ENCODE measurements at regions not wholly inside any gene's neighbourhood (a gene's known extent, or its start where the extent isn't known, plus 50 kb on each side); places are given as distances from the start of the nearest gene placed in this dataset.
"Not testable (repeated sequence)": the region's sequence is repeated elsewhere in the genome, so short reads cannot be mapped to it uniquely, and the experiment has no call there.

- not testable (repeated sequence) for DNase-seq (ENCODE audit: extremely low read depth, low read depth, low spot score)
Observed at GRCh38 chr16:76716251-76716650, 439.1 kb downstream of the CNTNAP4 start.

- DNase-seq (ENCODE audit: extremely low read depth, low read depth, low spot score) = no peak
Observed at GRCh38 chr16:76724181-76724580, 447.0 kb downstream of the CNTNAP4 start.

- no peak for DNase-seq (ENCODE audit: extremely low read depth, low read depth, low spot score)
Observed at GRCh38 chr16:76729525-76729924, 452.3 kb downstream of the CNTNAP4 start.

- DNase-seq (ENCODE audit: extremely low read depth, low read depth, low spot score) = no peak
Observed at GRCh38 chr16:76732894-76733293, 455.7 kb downstream of the CNTNAP4 start.

GRCh38 chr16:76741623-76742022 is 449.4 kb upstream of the MON1B start:
- DNase-seq (ENCODE audit: extremely low read depth, low read depth, low spot score) = no peak

- no peak for DNase-seq (ENCODE audit: extremely low read depth, low read depth, low spot score)
Observed at GRCh38 chr16:76748461-76749348, 442.3 kb upstream of the MON1B start.

- DNase-seq (ENCODE audit: extremely low read depth, low read depth, low spot score) = no peak
Observed at GRCh38 chr16:76749780-76750375, 441.1 kb upstream of the MON1B start.

- no peak for DNase-seq (ENCODE audit: extremely low read depth, low read depth, low spot score)
Observed at GRCh38 chr16:76755496-76755895, 435.5 kb upstream of the MON1B start.

- no peak for DNase-seq (ENCODE audit: extremely low read depth, low read depth, low spot score)
Observed at GRCh38 chr16:76756423-76756822, 434.6 kb upstream of the MON1B start.

GRCh38 chr16:76756951-76757350 is 434.0 kb upstream of the MON1B start:
- DNase-seq (ENCODE audit: extremely low read depth, low read depth, low spot score) = no peak

GRCh38 chr16:76766538-76766937 is 424.5 kb upstream of the MON1B start:
- no peak for DNase-seq (ENCODE audit: extremely low read depth, low read depth, low spot score)

- no peak for DNase-seq (ENCODE audit: extremely low read depth, low read depth, low spot score)
Observed at GRCh38 chr16:76768316-76768715, 422.7 kb upstream of the MON1B start.

- DNase-seq (ENCODE audit: extremely low read depth, low read depth, low spot score) = no peak
Observed at GRCh38 chr16:76768948-76769347, 422.0 kb upstream of the MON1B start.

- no peak for DNase-seq (ENCODE audit: extremely low read depth, low read depth, low spot score)
Observed at GRCh38 chr16:76771216-76771615, 419.8 kb upstream of the MON1B start.

- no peak for DNase-seq (ENCODE audit: extremely low read depth, low read depth, low spot score)
Observed at GRCh38 chr16:76777721-76778465, 413.1 kb upstream of the MON1B start.

GRCh38 chr16:76780556-76780955 is 410.4 kb upstream of the MON1B start:
- no peak for DNase-seq (ENCODE audit: extremely low read depth, low read depth, low spot score)

- no peak for DNase-seq (ENCODE audit: extremely low read depth, low read depth, low spot score)
Observed at GRCh38 chr16:76784530-76784929, 406.5 kb upstream of the MON1B start.

GRCh38 chr16:76787394-76787793 is 403.6 kb upstream of the MON1B start:
- no peak for DNase-seq (ENCODE audit: extremely low read depth, low read depth, low spot score)

- no peak for DNase-seq (ENCODE audit: extremely low read depth, low read depth, low spot score)
Observed at GRCh38 chr16:76791151-76791550, 399.8 kb upstream of the MON1B start.

GRCh38 chr16:76796416-76796815 is 394.6 kb upstream of the MON1B start:
- DNase-seq (ENCODE audit: extremely low read depth, low read depth, low spot score) = no peak

- DNase-seq (ENCODE audit: extremely low read depth, low read depth, low spot score) = no peak
Observed at GRCh38 chr16:76796978-76797377, 394.0 kb upstream of the MON1B start.

- DNase-seq (ENCODE audit: extremely low read depth, low read depth, low spot score) = no peak
Observed at GRCh38 chr16:76797457-76797856, 393.5 kb upstream of the MON1B start.
